ENCODE measurements at regions not wholly inside any gene's neighbourhood (a gene's known extent, or its start where the extent isn't known, plus 50 kb on each side); places are given as distances from the start of the nearest gene placed in this dataset.
"Not testable (repeated sequence)": the region's sequence is repeated elsewhere in the genome, so short reads cannot be mapped to it uniquely, and the experiment has no call there.

DNA sequence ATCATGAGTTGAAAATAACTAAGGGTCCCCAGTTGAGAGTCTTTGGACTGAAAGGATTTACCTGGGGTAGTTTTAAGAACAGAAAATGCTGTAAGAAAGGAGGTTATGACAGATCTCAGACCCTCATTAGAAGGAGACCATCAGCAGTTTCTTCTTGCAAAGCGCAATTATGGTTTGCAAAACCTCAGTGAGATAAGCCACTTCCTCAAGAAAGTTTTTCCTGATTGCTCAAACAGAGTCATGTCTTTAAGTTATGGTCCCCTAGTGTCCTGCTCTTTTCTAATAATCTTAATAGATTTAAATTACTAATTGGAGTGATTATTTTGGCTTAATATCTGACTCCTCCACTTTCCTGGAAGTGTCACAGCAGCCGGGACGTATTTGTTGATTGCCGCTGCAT lies 293.2 kb upstream of the KLF4 start:
- DNase-seq (ENCODE audit: low read depth in 2 of 3, low spot score in 1 of 3), result no peak

DNA sequence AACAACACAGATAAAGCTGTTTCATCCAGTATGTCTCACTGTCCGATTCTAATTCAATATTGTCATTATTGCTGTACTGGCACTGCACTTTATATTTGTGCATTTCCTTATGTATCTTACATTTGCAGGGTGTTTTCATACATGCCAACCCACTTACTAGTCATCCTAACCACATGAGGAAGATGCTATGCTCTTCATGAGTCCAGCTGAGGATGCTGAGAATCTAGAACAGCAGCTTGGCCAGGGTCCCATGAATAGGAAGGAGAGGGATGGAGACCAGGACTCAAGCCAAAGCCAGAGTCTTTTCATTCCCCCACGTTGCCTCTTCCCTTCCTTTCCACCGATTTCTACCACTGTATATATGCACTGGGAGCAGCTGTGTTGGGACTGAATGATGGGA lies 292.8 kb upstream of the KLF4 start:
- no peak for DNase-seq (ENCODE audit: low read depth in 2 of 3, low spot score in 1 of 3)

DNA sequence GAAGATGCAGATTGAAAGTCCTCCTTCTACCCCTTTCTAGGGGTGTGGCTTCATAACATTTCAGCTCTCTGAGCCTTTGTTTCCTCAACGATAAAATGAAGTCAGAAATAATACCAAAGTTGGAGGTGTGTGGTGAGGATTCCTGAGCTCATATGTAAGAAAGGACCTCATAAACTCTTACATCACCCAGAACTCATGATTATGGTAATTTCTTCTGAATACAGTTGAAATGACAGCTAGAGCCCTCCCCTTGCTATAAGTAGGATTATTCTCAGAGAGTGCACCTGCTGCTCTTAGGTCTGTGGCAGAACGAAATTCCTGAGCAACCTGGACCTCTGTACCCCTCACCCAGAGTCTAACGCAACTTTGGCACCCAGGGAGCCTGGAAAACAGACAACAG lies 291.4 kb upstream of the KLF4 start:
- no peak for DNase-seq (ENCODE audit: low read depth in 2 of 3, low spot score in 1 of 3)

DNA sequence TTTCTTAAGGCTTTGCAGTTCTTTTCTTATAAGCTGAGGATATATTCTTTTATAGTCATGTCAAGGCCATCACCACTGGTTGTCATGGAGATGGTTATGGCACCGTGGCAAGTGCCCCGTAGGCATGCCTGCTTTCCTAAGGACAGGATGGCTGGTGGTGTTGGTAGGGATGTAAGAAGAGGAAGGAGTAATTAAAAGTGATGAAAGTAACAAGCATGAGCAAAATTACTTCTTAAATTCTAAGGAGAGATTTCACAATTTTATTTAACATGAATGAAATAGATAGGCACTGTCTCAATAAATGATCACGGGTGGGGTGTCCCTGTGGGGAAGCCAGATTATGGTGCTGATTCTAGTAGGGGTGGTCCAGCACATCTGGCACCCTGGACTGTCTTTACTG lies 290.2 kb upstream of the KLF4 start:
- no peak for DNase-seq (ENCODE audit: low read depth in 2 of 3, low spot score in 1 of 3)

DNA sequence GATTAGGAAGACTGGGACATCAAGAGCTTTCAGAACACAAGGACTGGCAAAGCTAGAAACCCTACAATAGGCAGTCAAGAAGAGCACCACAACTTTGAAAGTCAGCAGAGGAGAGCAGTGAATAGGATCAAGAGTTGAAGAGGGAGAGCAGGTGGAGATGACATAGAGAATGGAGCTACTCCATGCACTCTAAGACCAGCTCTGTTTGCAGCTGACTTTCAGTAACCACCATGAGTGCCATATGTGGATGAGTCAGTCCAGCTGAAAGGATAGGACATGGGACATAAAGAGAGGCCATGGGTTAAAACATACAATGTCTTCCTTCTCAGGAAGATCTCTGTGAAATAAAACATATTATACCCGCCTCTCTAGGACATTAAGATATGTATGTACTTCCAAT lies 289.1 kb upstream of the KLF4 start:
- DNase-seq (ENCODE audit: low read depth in 2 of 3, low spot score in 1 of 3), result no peak

DNA sequence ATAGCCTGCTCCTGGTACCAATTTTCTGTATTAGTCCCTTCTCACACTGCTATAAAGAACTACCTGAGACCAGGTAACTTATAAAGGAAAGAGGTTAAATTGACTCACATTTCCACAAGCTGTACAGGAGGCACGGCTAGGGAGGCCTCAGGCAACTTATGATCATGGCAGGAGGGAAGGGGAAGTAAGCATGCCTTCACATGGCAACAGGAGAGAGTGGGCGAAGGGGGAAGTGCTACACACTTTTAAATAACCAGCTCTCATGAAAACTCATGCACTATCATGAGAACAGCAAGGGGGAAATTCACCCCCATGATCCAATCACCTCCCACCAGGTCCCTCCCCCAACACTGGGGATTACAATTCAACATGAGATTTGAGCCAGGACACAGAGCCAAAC lies 284.5 kb upstream of the KLF4 start:
- not testable (repeated sequence) for DNase-seq (ENCODE audit: low read depth in 2 of 3, low spot score in 1 of 3)

DNA sequence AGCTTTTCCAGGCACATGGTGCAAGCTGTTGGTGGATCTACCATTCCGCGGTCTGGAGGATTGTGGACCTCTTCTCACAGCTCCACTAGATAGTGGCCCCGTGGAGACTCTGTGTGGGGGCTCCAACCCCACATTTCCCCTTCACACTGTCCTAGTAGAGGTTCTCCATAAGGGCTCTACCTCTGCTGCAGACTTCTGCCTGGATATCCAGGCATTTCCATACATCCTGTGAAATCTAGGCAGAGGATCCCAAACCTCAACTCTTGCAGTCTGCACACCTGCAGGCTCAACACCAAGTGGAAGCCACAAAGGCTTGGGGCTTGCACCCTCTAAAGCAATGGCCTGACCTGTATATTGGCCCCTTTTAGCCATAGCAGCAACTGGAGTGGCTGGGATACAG lies 283.4 kb upstream of the KLF4 start:
- DNase-seq (ENCODE audit: low read depth in 2 of 3, low spot score in 1 of 3), result no peak

DNA sequence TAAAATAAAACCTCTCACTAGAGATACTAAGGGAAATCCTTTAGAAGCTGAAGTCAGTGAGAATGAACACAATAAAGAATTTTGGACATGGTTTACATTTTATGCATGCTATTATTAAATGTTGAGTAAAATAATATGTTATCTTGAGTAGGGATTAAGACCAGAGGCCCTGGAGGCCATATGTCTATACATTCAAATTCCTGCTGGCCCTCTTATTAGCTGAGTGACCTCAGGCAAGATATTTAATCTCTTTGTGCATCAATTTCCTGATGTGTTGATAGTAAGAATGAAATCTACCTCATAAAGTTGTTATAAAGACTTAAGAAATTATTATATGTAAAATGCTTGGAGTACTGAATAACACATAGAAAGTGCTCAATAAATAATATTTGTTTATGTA lies 281.1 kb upstream of the KLF4 start:
- no peak for DNase-seq (ENCODE audit: low read depth in 2 of 3, low spot score in 1 of 3)

DNA sequence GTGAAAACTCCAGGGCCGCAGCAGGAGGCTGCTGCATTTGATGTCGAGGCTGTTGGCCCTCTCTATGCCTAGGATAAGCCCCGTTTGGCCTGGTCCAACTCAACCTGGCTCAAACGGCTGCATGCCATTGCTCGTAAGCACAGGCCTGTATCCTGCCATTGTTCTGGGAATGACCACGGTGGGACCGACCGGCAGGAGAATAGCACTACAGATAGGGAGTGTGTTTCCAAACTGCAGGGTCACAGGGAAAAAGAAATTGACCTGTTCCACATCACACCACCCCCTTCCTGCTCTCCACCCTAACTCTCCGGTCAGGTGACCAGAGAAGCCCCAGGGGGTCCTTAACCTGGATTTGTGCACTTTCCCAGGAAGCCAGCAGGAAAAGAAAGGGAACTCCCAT lies 278.7 kb upstream of the KLF4 start:
- DNase-seq (ENCODE audit: low read depth in 2 of 3, low spot score in 1 of 3), result no peak

DNA sequence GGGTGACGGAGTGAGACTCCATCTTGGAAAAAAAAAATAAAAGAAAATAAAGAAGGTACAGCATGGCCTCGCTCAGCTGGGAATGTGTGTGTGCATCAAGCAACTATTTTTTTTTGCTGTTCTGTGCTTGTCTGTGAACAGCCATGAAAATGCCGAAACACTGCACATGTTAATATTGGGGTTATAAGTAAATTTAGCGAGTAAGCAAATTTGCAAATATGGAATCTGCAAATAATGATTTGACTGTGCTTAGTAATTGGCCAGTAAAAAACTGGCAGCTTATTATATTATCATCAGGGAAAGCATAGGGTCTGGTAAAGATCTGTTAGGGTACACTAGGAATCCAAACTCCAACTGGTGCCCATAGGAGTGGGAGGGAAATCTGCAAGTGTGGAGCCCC lies 278.1 kb upstream of the KLF4 start:
- DNase-seq (ENCODE audit: low read depth in 2 of 3, low spot score in 1 of 3), result no peak

DNA sequence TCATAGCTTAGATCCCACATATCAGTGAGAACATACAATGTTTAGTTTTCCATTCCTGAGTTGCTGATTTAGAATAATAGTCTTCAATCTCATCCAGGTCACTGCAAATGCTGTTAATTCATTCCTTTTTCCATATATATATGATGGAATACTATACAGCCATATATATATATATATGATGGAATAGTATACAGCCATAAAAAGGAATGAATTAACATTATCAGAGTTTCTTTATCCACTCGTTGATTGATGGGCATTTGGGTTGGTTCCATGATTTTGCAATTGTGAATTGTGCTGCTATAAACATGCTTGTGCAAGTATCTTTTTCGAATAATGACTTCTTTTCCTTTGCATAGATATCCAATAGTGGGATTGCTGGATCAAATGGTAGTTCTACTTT lies 273.9 kb upstream of the KLF4 start:
- not testable (repeated sequence) for DNase-seq (ENCODE audit: low read depth in 2 of 3, low spot score in 1 of 3)

DNA sequence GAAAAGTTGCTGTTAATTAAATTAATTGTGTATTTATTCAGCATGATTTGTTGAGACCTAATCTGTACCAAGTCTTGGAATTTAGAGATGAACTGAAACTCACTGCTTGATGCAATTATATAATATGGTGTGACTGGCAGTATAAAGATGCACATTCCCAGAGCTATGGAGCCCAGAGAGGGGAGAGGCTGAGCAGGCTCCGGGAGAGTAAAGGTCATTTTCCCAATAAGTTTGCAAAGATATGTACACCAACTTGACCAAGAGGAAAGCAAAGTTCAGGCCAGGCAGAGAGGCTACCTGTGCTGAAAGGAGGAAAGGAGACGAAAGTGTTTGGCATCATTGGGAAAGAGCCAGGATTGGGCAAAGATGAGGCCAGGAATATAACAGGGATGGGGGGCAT lies 271.7 kb upstream of the KLF4 start:
- no peak for DNase-seq (ENCODE audit: low read depth in 2 of 3, low spot score in 1 of 3)

DNA sequence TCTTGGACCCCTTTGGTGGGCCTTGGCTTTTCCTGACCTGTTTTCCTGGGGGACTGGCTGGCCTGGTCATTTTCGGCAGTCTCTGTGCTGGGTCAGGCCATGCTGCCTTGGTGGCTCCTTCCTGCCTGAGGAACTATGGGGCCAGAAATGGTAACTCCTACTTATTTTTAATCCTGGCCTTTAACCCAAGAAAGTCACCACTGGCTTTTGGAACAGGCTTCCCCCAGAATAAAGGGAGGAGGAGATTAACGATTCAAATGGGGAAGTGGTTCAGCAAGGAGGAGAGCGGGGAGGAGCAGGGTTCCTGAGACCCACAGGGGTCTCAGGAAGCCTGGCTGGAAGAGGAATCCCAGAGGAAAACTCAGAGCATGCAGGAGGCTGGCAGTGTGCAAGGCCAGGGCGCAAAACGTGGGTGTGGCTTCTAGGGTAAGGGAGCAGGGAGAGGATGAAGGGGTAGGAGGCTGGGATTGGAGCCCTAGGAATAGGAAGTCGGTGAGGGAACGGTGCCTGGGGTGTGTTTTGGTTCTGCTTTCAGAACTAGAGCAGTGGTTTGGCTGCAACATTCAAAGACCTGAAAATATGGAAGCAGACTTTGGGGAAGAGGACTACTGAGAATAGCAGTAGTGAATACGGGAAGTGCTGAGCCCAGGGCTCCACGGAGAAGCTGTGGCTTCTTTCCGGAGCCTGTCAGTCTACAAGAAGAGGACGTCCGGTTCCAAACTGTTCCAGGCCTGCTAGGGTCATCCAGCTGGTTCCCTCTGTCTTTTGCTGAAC lies 271.1 kb upstream of the KLF4 start:
- DNase-seq (ENCODE audit: low read depth in 2 of 3, low spot score in 1 of 3), result no peak

DNA sequence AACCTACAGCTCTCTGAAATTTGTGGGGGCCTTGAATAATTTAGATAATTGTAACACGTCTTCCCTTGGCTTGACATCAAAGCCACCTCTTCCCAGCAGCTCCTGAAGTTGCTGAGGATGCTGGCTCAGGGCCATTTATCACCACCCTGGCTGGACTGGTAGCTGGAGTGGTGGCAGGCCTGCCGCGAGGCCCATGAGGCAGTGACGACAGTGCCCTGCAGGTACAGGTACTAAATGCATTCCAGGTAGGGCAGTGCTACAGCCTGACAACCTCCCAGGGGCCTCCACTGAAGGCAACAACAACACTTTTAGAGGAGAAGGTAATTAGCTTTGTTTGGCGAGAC lies 270.2 kb upstream of the KLF4 start:
- no peak for DNase-seq (ENCODE audit: low read depth in 2 of 3, low spot score in 1 of 3)

DNA sequence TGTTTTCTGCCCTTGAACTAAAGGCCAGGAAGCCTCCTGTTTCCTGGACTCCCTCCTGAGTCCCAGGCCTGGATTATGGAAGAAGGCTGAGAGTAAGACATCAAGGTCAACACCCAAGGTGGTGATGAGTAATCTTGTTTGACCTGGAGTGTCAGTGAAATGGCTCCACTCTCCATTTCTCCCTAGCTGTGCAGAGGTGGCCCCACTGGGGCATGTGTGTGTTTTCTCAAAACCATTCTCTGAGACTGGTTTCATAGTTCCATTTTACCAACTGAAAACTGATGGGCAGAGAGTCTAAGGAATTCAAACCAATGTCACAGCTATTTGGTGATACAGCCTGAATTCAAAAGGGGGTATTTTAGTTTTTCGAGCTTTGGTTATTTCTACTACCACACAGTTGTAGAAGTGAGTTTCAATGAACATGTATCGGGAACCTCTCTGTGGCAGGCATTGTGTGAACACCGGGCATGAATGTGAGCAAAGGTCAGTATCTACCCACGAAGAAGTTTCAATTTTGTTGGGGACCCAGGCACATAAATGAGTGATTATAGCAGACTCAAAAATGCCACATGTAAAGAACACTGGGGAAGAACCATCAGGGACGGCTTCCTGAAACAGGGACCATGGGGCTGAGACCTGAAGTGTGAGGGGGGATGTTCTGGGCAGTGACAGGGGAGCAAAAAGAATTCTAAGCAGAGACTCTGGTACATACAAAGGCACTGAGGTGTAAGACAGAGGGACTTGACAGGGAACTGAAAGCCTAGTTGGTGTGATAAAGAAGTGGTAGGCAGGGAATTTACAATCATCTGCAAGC lies 269.6 kb upstream of the KLF4 start:
- DNase-seq (ENCODE audit: low read depth in 2 of 3, low spot score in 1 of 3), result no peak

DNA sequence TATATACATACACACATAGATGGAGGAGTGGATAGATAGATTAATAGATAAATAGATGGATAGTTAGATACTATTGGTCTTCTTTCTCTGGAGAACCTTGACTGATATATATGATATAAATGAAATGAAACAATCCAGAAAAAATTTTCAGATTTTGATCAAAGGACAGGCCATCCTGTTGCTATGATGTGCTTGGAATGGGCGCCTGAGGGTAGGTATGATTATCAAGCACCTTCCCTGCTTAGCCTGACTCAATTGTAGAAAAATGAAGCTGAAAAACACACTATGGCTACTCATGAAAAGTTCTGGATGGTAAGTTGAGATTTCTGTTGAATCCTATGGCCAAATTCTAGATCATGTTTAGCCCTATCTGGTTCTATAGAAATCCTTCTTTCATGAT lies 266.5 kb upstream of the KLF4 start:
- no peak for DNase-seq (ENCODE audit: low read depth in 2 of 3, low spot score in 1 of 3)

DNA sequence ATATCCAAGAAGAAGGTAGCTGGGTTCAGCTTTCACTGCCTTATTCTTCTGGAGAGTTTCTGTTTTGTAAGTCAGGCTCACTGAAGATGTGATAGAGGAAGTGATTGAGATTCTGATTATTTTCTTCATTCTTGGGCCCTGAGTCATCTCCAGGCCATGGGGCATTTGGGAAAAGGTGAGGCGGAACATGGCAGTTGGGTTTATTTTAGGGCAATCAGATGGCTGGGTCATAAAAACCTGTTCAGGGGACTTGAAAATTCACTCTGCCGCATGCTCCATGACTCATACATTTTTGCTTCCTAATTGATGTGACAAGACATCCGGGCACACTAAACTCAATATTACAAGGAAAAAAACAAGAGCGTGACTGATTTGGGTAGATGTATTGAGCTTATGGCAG lies 265.7 kb upstream of the KLF4 start:
- no peak for DNase-seq (ENCODE audit: low read depth in 2 of 3, low spot score in 1 of 3)

DNA sequence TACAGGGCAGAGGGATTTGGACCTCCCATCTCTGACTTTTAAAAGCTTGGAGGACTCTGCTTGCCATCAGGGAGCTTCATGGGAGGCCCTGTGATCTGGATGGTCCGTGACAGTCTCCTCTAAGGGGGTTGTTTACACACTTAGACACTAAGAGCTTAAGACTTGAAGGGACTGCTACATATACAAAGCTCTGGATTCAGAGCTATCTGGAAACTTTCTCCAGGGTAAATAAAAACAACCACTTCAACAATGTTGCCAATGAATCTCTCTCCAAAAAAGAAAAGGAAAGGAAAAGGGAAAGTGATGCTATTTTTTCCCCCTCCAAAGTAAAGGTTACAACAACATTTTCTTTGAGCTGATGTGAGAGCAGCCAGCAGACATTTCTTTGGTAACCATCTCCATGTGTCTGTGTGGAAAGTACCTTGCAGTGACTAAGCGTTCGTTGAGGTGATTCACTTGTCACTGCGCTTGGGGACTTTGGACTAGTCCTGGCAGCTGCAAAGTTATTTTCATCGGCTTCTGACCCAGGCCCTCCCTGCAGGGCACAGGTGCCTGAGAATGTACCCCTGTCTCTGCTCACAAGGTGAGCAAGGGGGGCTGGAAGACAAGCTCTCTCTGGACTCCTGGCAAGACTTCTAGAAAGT lies 262.1 kb upstream of the KLF4 start:
- DNase-seq (ENCODE audit: low read depth in 2 of 3, low spot score in 1 of 3), result no peak

DNA sequence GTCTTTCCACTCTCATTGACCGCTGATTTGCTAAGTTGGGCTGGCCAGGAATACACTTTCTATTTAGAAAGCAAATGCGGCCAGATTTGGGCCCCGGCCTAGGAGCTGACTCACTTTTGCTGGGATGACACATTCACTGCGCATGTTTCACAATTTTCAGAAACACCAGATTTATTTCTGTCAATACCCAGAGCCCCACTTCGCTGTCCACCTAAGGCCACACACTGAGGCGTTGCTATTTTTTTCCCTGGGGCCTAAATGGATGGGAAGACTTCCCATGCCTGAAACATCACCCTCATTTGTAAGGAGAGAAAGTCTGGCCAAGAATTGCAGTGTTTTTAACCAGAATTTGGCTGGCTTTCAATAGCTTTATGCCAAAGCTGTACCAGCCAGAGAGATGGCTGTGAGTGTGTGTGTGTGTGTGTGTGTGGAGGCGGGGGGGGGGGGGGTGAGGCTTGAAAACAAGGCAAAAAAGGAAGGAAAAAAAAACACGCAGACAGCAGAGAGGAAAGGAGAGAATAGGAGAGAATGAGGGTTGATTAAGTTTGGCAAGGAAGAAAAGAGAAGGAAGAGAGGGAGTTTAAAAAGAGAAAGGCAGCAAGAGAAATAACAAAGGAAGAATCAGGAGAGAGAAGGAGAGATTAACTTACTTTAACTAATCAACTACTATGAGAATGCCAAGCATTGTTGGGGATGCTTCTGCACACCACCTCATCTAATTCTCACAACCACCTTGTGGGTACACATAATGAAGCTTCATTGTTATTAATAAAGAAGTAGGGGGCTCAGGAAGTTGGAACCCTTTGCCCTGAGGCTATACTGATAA lies 261.4 kb upstream of the KLF4 start:
- no peak for DNase-seq (ENCODE audit: low read depth in 2 of 3, low spot score in 1 of 3)

DNA sequence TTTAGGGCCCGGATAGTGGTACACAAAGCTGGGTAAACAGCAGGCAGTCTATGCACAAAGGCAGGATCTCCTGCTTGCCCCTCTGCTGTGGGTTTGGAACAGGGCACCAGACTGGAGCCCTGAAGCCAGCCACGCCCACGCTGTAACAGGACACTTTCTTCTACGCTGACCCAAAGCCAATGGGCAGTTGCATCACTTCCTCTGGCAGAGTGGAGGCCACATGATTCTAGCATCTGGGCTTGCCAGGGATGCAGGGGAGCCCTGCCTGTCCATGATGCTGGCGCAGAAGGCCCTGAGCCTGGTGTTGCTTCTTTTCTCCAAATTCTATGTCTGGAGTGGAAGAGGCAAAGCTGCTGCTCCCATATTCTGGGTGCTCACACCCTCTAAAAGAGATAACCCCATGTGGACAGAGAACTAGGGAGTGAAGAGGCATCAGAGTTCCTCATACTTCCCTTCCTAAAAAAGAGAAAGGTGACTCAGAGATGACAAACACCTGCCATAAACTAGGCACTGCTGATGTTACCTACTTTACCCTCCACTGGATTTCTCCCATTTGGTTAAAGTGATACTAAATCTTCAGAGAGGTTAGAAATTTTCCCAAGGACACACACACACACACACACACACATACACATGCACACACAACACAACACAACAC lies 260.3 kb upstream of the KLF4 start:
- DNase-seq (ENCODE audit: low read depth in 2 of 3, low spot score in 1 of 3), result no peak

DNA sequence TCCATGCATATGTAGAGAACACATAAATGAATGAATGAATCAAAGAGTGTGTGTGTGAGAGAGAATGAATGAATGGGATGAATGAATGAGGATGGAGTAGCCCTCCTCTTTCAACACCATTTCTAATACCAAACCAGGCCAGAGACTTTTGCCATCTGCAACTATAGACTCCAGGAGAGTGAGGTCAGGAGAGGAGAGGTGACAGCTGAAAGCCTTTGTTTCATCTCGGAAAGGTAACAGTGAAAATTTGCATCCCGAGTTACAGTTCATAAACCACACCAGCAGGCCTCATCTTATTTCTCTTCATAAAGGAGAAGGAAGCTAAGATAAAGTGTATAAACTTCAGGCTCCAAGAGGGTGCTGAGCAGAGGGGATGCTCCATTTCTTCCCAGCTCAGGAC lies 255.3 kb upstream of the KLF4 start:
- DNase-seq (ENCODE audit: low read depth in 2 of 3, low spot score in 1 of 3), result no peak

Measured in stimulated activated CD4-positive, alpha-beta T cell treated with anti-CD3 and anti-CD28 coated beads, Interleukin-12 subunit alpha, Interleukin-12 subunit beta, amount 100 ng/mL, for 48 hours (primary cell).